SU-DHL-6 (cell line): ENCODE measurements at regions not wholly inside any gene's neighbourhood (a gene's known extent, or its start where the extent isn't known, plus 50 kb on each side); places are given as distances from the start of the nearest gene placed in this dataset.

Source experiments
- CTCF ChIP-seq: fragments of 200-600 bp; sonication (generic); IDR thresholded peaks from one replicate; pipeline ENCODE4 v1.5.1; 2017; ENCODE audit warnings: antibody characterized with exemption, mild to moderate bottlenecking, low read length, moderate library complexity; ENCODE audit not compliant: insufficient read depth, poor library complexity, severe bottlenecking
- EZH2phosphoT487 ChIP-seq: fragments of 200-600 bp; sonication (generic), shearing (Covaris generic); conservative IDR thresholded peaks from 2 replicates; pipeline ENCODE4 v1.6.1; 2018; ENCODE audit warnings: mild to moderate bottlenecking, antibody characterized with exemption, low read length, moderate library complexity, mixed read lengths

- TF ChIP-seq CTCF (no peak), EZH2phosphoT487 (no peak)
Observed at GRCh38 chr18:30150586-30151250, 891.8 kb downstream of the DSC3 start.
